Thoracic aorta (tissue), 2 donors: ENCODE measurements at regions not wholly inside any gene's neighbourhood (a gene's known extent, or its start where the extent isn't known, plus 50 kb on each side); places are given as distances from the start of the nearest gene placed in this dataset.

Experiments
- ATAC-seq: fragments of 150-250 bp; one replicate; pipeline ENCODE4 v1.8.0; 2017; ENCODE audit warnings: low read depth; ENCODE audit not compliant: insufficient number of reproducible peaks, low FRiP score
- DNase-seq: peaks from one replicate; pipeline ENCODE4 v3.0.0-alpha.2; 2020; ENCODE audit warnings: low spot score
- H3K27ac ChIP-seq, 2 donors: fragments of 200-600 bp; sonication (generic); 1 replicate in 1 of 2; 2 replicates in 1 of 2; pipeline ENCODE4 v1.5.1; 2016; ENCODE audit warnings: mild to moderate bottlenecking in 2 of 2, moderate library complexity in 2 of 2
- H3K27me3 ChIP-seq: fragments of 200-600 bp; sonication (generic); replicated peaks from 2 replicates; pipeline ENCODE4 v1.6.0; 2016; ENCODE audit warnings: mild to moderate bottlenecking; ENCODE audit not compliant: insufficient read depth
- H3K36me3 ChIP-seq: fragments of 200-600 bp; sonication (generic); one replicate; pipeline ENCODE4 v1.5.1; 2016
- H3K4me1 ChIP-seq, 2 donors: fragments of 200-600 bp; sonication (generic); 1 replicate in 1 of 2; 2 replicates in 1 of 2; pipeline versions ENCODE4 v1.5.1 to v1.6.0; 2016; ENCODE audit warnings: low read depth in 2 of 2, mild to moderate bottlenecking in 1 of 2; ENCODE audit not compliant: control insufficient read depth in 1 of 2
- H3K4me3 ChIP-seq: fragments of 200-600 bp; sonication (generic); 2 replicates; pipeline ENCODE4 v1.5.1; 2016; ENCODE audit warnings: mild to moderate bottlenecking
- H3K9me3 ChIP-seq: fragments of 200-600 bp; sonication (generic); 2 replicates; pipeline ENCODE4 v1.5.1; 2016
- CTCF ChIP-seq: fragments of 200-600 bp; sonication (generic); IDR thresholded peaks from one replicate; pipeline ENCODE4 v1.5.1; 2019; ENCODE audit warnings: antibody characterized with exemption

- Histone ChIP-seq H3K27ac (no peak overlapping the region), H3K36me3 (no peaks in the 10 kb centered on the region), H3K4me3 (no peak overlapping the region), H3K9me3 (no peaks in the 10 kb centered on the region), H3K4me1 (no peaks in the 10 kb centered on the region), H3K27me3 (no peaks in the 10 kb centered on the region)
- no peak for ATAC-seq
- DNase-seq: no peak
- no peak for TF ChIP-seq CTCF
Measured at GRCh38 chr12:66942741-66943465, 264.0 kb upstream of the GRIP1 start.

- no peak for ATAC-seq
- no peak for TF ChIP-seq CTCF
Measured at GRCh38 chr12:66944365-66944764, 265.5 kb upstream of the GRIP1 start.

GRCh38 chr12:66945189-66945817 is 266.4 kb upstream of the GRIP1 start:
- DNase-seq (no peak), ATAC-seq (no peak)
- no peak overlapping the region for H3K27ac ChIP-seq
- H3K4me1 ChIP-seq: no peaks in the 10 kb centered on the region
- no peak for TF ChIP-seq CTCF
- no peaks in the 10 kb centered on the region for H3K9me3 ChIP-seq
- H3K4me3 ChIP-seq: no peak overlapping the region
- H3K27me3 ChIP-seq: no peaks in the 10 kb centered on the region
- no peaks in the 10 kb centered on the region for H3K36me3 ChIP-seq

More at GRCh38 chr12:66944365-66944764, 265.5 kb upstream of the GRIP1 start:
- H3K9me3 ChIP-seq: no peaks in the 10 kb centered on the region
- H3K27ac ChIP-seq: no peak overlapping the region
- DNase-seq: no peak
- no peaks in the 10 kb centered on the region for H3K27me3 ChIP-seq
- no peaks in the 10 kb centered on the region for H3K4me1 ChIP-seq
- H3K36me3 ChIP-seq: no peaks in the 10 kb centered on the region
- no peak overlapping the region for H3K4me3 ChIP-seq

- H3K4me1 ChIP-seq: no peaks in the 10 kb centered on the region
- no peaks in the 10 kb centered on the region for H3K27me3 ChIP-seq
- ATAC-seq: no peak
- DNase-seq: no peak
- H3K9me3 ChIP-seq: no peaks in the 10 kb centered on the region
- H3K27ac ChIP-seq: no peak overlapping the region
- no peaks in the 10 kb centered on the region for H3K36me3 ChIP-seq
- no peak for TF ChIP-seq CTCF
- no peak overlapping the region for H3K4me3 ChIP-seq
Measured at GRCh38 chr12:66947119-66947518, 268.2 kb upstream of the GRIP1 start.

- H3K4me1 ChIP-seq: no peaks in the 10 kb centered on the region
- H3K27ac ChIP-seq: no peak overlapping the region
- ATAC-seq (no peak), DNase-seq (no peak)
- H3K4me3 ChIP-seq: no peak overlapping the region
- no peak for TF ChIP-seq CTCF
- no peaks in the 10 kb centered on the region for H3K36me3 ChIP-seq
- no peaks in the 10 kb centered on the region for H3K9me3 ChIP-seq
- H3K27me3 ChIP-seq: no peaks in the 10 kb centered on the region
Measured at GRCh38 chr12:66952668-66953067, 273.8 kb upstream of the GRIP1 start.
